ENCODE measurements at regions not wholly inside any gene's neighbourhood (a gene's known extent, or its start where the extent isn't known, plus 50 kb on each side); places are given as distances from the start of the nearest gene placed in this dataset.

DNA sequence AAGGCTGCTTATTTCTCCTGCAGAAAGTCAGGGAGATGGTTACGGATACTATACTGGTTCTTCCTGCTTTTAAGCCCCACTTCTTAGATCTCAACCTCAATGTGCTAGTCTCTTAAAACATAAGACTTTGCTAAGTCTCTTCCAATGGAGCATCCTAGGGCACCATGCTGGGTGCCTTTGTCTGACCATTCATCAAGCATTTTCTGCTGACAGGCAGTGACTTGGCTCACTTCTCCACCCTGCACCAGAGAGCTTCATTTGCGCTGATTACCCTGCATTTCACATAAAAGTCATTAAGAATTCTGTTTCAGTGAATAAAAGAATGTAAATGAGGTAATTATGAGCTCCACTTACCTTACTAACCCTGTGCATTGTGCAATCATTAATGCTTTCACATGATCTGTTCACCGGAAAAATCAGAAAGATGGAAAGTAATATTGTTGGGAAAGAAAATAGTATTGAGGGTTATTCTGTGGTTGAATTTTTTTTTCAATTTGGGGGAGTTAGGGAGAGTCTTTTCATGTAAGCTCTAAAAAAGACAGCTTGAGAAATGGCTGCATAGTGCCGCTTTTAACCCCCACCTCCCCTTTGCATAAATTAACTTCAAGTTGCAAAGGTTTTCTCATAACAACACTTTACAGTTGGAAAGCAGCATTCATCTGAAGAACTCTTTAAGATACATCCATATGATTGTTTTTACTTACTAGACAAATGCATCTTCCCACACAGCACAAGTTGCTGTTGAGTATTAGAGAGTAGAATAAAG, 677.3 kb upstream of the KIRREL3 start:
- no peak for DNase-seq

DNA sequence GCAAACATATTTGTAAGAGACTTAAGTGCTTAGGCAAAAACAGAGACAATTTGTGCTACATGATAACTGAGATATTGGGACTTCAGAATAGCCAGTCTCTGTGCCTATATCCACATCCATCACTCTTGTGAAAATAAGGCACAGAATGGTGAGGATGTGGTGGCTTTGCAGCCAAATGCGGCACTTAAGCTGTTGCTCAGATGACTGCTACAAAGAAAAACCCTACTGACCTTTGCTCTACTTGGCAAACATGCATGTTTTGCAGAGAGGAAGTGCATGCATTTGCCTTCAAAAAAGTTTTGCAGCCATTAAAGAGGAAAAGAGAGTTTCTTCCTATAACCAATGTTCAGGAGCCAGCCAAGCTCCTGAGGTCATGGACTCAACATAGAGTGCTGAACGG, 675.0 kb upstream of the KIRREL3 start:
- no peak for DNase-seq

DNA sequence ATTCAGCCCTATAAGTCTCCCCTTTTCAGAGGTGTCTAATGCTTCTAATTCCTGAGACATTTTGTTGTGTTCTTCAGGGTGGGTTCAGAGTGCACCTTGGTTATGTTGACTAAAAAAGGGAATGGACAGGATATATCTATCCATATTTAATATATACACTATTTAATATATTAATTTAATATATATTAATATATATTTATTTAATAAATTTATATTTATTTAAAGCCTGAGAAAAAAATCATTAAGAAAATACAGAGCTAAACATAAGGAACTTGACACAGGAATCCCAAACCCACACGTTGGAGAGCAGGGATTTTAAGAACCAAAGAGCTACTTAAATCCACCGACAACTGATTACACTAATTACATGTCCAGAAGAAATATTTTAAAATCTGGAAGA, 674.2 kb upstream of the KIRREL3 start:
- DNase-seq = no peak

DNA sequence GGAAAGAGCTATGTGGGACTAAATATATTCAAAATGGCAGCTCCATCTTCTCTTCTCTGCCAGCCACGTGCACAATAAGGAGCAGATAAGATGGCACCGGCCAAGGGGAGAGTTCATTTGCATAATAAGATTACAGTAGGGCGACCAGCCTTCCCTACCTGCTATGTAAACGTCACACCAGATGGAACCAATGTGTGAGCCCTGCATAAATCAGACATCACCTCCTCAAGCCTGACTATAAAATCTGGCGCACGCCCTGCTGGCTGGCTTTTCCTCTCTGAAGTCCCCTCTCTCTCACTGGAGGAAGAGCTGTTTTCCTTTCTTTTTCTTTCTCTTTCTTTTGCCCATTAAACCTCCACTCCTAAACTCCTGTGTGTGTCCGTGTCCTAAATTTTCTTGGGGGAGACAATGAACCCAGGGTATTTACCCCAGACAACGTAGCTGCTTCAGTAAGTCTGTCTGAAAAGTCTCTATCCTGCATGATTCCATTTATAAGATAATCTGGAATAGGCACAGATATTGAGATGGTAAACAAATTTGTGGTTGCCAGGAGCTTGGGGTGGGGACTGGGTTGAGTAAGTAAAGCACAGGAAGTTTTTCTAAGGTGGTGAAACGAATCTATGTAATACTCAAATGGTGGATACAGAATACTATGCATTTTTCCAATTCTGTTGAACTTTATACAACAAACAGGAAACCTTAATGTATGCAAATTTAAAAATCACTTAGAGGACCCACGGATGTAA, 670.0 kb upstream of the KIRREL3 start:
- no peak for DNase-seq

DNA sequence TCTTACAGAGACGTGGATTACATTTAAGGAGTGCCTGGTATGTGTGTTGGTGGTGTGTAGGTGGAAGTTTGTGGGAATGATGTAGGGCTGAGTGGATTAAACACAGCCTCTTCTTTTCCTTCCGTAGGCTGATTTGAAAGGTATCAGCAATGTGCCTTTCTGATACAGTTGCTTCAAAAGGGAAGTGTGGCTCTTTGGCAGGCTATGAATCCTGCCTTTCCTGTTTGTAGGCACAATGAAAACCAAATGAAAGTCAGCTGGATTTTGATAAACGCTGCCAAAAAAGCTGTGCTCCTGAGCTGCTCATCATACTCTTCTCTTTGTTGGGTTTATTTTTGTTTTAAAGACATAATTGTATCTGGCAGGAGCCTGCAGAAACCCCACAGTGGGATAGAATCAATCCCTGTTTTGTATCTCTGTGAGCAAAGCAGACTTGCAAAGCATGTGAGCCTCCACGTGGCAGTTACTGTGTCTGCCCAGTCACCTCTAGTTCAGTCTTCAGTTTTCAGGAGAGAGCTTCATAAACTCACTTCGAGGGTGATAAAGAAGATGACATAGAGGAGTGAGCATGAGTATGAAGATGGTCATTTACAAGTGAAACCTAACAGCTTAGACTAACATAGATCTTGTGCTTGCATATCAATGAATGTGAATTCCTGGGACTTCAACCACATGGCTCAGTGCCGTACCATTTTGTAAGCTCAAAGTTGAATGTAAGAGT, 655.7 kb upstream of the KIRREL3 start:
- no peak for DNase-seq

DNA sequence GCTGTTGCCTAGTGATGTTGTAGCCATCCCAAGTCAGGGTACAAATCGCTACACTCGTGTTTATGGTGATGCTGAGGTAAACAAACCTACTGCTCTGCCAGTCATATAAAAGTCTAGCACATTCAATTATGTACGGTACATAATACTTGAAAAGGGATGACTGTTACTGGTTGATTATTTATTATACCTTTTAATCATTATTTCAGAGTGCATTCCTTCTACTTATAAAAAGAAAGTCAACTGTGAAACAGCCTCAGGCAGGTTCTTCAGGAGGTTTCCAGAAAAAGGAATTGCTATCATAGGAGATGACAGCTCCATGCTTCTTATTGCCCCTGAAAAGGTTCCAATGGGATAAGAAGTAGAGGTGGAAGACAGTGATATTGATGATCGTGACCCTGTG, 652.5 kb upstream of the KIRREL3 start:
- DNase-seq = no peak

DNA sequence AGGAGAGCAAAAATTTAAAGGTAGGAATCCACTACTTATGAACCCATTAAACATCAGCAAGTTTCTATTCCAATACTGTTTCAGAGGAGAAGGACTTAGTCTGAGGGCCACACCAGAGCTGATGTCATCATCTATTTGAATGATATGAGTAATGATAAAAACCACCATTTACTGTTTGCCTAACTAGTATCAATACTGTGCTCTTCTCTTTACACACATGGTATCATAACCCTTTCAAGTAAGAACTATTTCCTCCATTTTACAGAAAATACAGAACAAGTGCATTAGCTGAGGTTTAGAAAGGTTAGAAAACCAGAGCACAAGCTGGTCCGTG, 651.3 kb upstream of the KIRREL3 start:
- DNase-seq = no peak

GRCh38 chr11:127651175-127651887, 650.8 kb upstream of the KIRREL3 start:
- no peak for DNase-seq

DNA sequence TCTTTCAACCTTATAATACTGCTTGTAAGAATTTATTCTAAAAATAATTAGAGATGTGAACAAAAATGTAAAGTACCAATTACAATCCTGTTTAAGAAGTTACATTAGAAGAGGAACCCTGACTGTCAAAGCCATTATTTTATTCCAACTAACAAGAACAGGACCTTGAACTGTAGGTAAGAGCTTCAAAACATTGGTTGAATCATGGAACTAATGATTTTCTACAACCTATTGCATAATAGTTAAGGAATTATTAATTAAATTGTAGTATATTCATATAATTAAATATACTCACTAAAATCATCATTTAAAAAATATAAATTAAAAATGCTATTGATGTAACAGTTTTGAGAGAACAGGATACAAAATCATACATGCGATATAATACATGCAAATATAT, 649.4 kb upstream of the KIRREL3 start:
- no peak for DNase-seq

DNA sequence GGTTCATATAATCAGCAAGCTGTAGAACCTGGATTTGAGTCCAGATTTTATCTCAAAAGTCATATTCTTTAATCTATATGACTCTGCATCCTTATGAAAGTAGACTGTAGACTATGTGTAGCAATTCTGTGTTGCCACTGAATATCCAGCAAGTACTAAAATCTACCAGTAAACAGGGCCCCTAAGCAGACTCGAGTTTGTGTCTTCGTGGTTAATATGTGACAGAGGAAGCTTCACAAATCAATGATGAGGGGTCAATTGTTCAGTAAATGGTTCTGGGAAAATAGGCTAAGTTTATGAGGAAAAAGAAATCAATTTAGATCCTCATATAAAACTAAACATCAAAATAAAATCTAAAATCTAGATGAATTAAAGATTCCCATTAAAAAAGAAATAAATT, 648.5 kb upstream of the KIRREL3 start:
- no peak for DNase-seq

GRCh38 chr11:127648583-127648982, 648.0 kb upstream of the KIRREL3 start:
- no peak for DNase-seq

DNA sequence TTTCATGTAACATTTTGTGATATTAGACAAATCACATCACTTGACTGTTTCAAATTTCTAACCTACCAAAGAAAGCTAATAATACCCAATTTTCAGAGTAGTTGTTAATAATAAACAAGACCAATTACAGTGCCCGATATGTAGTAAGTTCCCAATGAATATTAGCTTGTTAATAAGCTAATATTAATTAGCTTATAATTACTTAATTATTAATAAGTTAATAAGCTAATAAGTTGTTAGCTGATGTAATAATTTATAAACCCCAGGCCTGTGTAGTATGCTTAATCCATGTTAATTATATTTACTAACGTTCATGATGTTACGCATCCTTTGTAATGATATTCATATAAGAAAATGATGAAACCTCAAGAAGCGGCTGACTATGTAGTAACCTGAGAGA, 643.8 kb upstream of the KIRREL3 start:
- no peak for DNase-seq

DNA sequence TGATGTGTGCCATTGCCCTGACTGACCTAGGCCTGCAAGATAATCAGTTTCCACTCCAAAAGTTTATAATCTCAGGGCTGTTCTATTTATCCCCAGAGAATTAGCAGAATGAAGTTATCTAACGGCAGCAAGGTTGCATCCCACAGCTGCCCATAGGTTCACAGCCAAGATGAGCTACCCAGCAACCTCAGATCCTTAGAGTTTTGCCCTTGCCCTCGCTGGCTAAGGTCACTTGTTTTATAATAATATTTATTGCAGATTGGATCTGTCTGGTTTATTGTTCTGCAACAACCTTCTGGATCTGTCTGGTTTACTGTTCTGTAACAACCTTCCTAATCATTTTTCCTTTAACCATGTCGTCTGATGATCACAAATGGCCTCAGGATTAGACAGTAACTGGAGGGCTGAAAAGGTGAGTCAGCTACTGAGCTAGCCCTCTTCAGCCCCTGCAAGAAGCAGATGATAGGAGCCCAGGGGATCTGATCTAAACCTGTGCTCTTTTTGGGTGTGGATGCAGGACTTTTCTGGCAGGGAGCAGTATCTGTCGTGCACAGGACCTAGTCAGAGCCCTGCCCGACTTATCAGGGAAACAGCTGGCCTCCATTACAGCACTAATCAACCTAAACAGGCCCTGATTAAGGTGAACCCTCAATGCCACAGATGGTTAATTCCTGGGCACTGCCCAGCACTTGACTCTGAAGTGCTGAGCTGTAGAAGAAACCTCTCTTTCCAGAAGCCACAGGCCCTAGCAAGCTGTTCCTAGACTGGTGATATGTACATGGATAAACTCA, 642.9 kb upstream of the KIRREL3 start:
- no peak for DNase-seq

- peak; percentile 15 for DNase-seq
Measured at GRCh38 chr11:127640561-127641451, 640.2 kb upstream of the KIRREL3 start.

GRCh38 chr11:127639916-127640315, 639.3 kb upstream of the KIRREL3 start:
- DNase-seq = no peak

GRCh38 chr11:127632976-127633680, 632.6 kb upstream of the KIRREL3 start:
- no peak for DNase-seq

DNA sequence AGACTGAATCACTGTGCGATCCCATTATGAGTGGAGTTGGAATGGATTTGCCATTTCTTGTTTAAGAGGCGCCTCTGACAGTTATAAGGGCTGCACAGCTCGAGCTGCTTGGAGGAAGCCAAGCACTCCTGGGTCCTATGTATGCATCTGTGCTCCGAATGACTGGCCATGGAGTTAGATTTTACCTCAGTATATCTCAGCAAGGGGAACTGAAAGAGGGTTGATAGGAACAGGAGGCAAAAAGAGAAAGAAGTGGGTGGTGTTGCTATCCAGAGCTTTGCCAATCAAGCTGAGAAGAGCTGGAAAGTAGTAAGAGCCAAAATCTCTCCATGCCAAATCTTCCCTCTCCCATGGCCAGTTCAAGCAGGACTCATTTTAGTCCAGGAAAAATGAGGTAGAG, 632.0 kb upstream of the KIRREL3 start:
- DNase-seq = no peak

DNA sequence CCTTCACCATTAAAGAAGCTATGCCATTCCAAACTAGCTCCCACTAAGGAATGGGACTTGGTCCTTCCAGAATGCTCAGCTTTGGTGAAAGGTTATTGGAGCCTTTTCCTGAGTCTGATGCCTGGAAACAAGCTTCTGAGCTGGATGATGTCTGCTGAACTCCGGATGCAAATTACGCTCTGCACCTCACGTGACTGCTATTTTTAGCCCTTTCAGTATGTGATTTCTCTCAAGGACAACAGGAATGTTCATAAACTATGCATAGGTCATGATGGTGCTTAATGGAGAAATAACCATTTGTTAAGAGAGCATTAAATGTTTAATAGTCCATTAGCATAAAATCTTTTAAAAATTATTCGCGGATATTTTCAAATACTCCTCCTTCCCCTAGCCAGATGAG, 631.4 kb upstream of the KIRREL3 start:
- DNase-seq = no peak

DNA sequence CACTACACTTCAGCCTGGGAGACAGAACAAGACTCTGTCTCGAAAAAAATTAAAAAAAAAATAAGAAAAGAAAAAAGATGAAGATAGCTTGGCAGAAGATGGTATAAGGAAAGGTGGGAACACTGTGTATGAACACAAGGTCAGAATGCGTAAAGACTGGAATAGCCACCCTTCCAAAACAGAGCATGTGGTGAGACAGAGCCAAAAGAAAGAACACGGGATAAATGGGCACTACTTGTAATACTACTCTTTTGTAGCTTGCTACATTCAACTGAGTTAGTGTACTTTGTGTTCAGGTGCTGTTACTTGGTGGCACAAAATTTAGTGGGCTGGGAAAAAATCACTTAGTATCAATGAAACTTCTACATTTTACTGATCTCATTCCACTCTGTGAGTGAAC, 628.6 kb upstream of the KIRREL3 start:
- no peak for DNase-seq

DNA sequence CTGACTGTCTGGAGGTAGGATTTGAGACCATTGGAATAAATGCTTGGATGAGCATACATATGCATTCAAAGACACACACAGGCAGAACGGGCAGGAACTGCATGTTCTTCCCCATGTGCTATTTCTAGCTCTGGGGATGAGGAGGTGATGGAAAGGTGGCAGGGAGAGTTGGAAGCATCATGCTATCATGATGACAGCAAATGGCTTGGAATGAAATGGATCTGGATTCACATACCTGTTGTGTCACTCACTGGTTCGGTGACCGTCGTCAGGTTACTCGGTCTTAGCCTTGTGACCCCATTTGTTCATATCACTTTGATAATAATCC, 627.9 kb upstream of the KIRREL3 start:
- no peak for DNase-seq
